B cell (primary cell): ENCODE measurements at regions not wholly inside any gene's neighbourhood (a gene's known extent, or its start where the extent isn't known, plus 50 kb on each side); places are given as distances from the start of the nearest gene placed in this dataset.

ENCODE experiments used
- ATAC-seq: fragments of 200-7000 bp; cut with Tn5 transposase; one replicate; pipeline ENCODE4 v1.10.0; 2021; ENCODE audit warnings: low read depth, mild to moderate bottlenecking, moderate number of reproducible peaks, moderate library complexity
- CTCF ChIA-PET: fragments of 350-600 bp; sonication (Branson Sonifier 250); formaldehyde crosslinking; loops from one replicate; lab custom pipeline; 2021; ENCODE audit warnings: antibody characterized with exemption, inconsistent platforms; lab: Charles Lee
- POLR2A ChIA-PET: fragments of 350-600 bp; sonication (Branson Sonifier 250); formaldehyde crosslinking; loops from one replicate; lab custom pipeline; 2021; ENCODE audit warnings: antibody characterized with exemption; lab: Charles Lee
- DNase-seq: peaks from one replicate; pipeline ENCODE4 v3.0.0; 2013
- H2AFZ ChIP-seq: 2 replicates; pipeline ENCODE4 v1.6.1; 2012; ENCODE audit warnings: mild to moderate bottlenecking, low read depth, low read length; ENCODE audit not compliant: insufficient read depth, poor library complexity, severe bottlenecking
- H3K27ac ChIP-seq, 2 donors: 1 replicate in 1 of 2; 2 replicates in 1 of 2; pipeline ENCODE4 v1.5.1; 2012 to 2013; ENCODE audit warnings: low read length in 2 of 2, mild to moderate bottlenecking in 2 of 2, moderate library complexity in 1 of 2
- H3K27me3 ChIP-seq, 4 experiments: fragments of 200-600 bp in 1 of 4; sonication (generic) in 1 of 4; replicated peaks in 1 of 4; 1 replicate in 2 of 4; 2 replicates in 2 of 4; pipeline versions ENCODE4 v1.6.1 to v1.7.0; 2013 to 2016; ENCODE audit warnings: low read length in 3 of 4, mild to moderate bottlenecking in 2 of 4, mixed read lengths in 1 of 4, moderate library complexity in 1 of 4; ENCODE audit not compliant: insufficient read depth in 4 of 4, control insufficient read depth in 3 of 4; ENCODE audit errors: control extremely low read depth in 1 of 4
- H3K36me3 ChIP-seq, 2 experiments: replicated peaks in 1 of 2; 1 replicate in 1 of 2; 2 replicates in 1 of 2; pipeline versions ENCODE4 v1.6.1 to v1.7.1; 2013; ENCODE audit warnings: low read length in 1 of 2; ENCODE audit not compliant: insufficient read depth in 2 of 2, control insufficient read depth in 1 of 2; ENCODE audit errors: control extremely low read depth in 1 of 2, extremely low read depth in 1 of 2
- H3K4me1 ChIP-seq, 2 donors: fragments of 200-600 bp in 1 of 2; sonication (generic) in 1 of 2; 1 replicate in 1 of 2; 2 replicates in 1 of 2; pipeline versions ENCODE4 v1.5.1 to v1.6.1; 2013 to 2017; ENCODE audit warnings: low read length in 2 of 2; ENCODE audit not compliant: control insufficient read depth in 2 of 2, insufficient read depth in 2 of 2
- H3K4me2 ChIP-seq: replicated peaks from 2 replicates; pipeline ENCODE3; 2012; ENCODE audit warnings: mild to moderate bottlenecking, low read depth, low read length; ENCODE audit not compliant: poor library complexity, severe bottlenecking
- H3K4me3 ChIP-seq, 5 experiments: fragments of 200-600 bp in 1 of 5; sonication (generic) in 1 of 5; 1 replicate in 3 of 5; 2 replicates in 2 of 5; pipeline versions ENCODE4 v1.5.1 to v1.7.0; 2011 to 2016; ENCODE audit warnings: low read length in 4 of 5, mild to moderate bottlenecking in 4 of 5, low read depth in 2 of 5, control low read depth in 1 of 5, moderate library complexity in 1 of 5; ENCODE audit not compliant: insufficient read depth in 1 of 5; ENCODE audit errors: control extremely low read depth in 1 of 5, extremely low read depth in 1 of 5
- H3K79me2 ChIP-seq: fragments of 200-600 bp; sonication (generic); one replicate; pipeline ENCODE4 v1.6.0; 2016; ENCODE audit warnings: low read length; ENCODE audit not compliant: control insufficient read depth, insufficient read depth
- H3K9ac ChIP-seq: fragments of 200-600 bp; sonication (generic); 2 replicates; pipeline ENCODE4 v1.6.1; 2017; ENCODE audit warnings: mild to moderate bottlenecking, low read length, moderate library complexity
- H3K9me3 ChIP-seq, 3 donors: one replicate each; pipeline versions ENCODE4 v1.6.1 to v1.7.1; 2013; ENCODE audit warnings: low read length in 2 of 3; ENCODE audit not compliant: control insufficient read depth in 2 of 3, insufficient read depth in 1 of 3; ENCODE audit errors: control extremely low read depth in 1 of 3
- H4K20me1 ChIP-seq: 2 replicates; pipeline ENCODE4 v1.6.0; 2012; ENCODE audit warnings: mild to moderate bottlenecking, low read length; ENCODE audit not compliant: insufficient read depth, control insufficient read depth, poor library complexity, severe bottlenecking
- H3K27ac Mint-ChIP-seq: one replicate; pipeline ENCODE4 v1.8.0; 2021; ENCODE audit warnings: mixed read lengths
- H3K27me3 Mint-ChIP-seq: one replicate; pipeline ENCODE4 v1.8.0; 2021; ENCODE audit warnings: mixed read lengths
- H3K4me1 Mint-ChIP-seq: one replicate; pipeline ENCODE4 v1.8.0; 2021; ENCODE audit warnings: mixed read lengths
- H3K4me3 Mint-ChIP-seq: one replicate; pipeline ENCODE4 v1.8.0; 2021; ENCODE audit warnings: mixed read lengths
- H3K9me3 Mint-ChIP-seq: one replicate; pipeline ENCODE4 v1.8.0; 2022; ENCODE audit warnings: mixed read lengths; ENCODE audit not compliant: insufficient read depth
- CTCF ChIP-seq: fragments of 200-600 bp; IDR thresholded peaks from one replicate; pipeline ENCODE4 v1.8.0; 2022; ENCODE audit warnings: antibody characterized with exemption, mild to moderate bottlenecking
- EZH2 ChIP-seq: IDR thresholded peaks from 2 replicates; pipeline ENCODE4 v1.6.1; 2012; ENCODE audit warnings: borderline replicate concordance, low read depth, mild to moderate bottlenecking, moderate library complexity, low read length; ENCODE audit not compliant: insufficient read depth, poor library complexity, severe bottlenecking
- WGBS: methylation state at CpG from one replicate; pipeline ENCODE4 v1.1.5; 2013; ENCODE audit warnings: missing lambda C conversion rate; ENCODE audit not compliant: insufficient coverage; 5-methylcytosine and 5-hydroxymethylcytosine counted together
- intact Hi-C: fragments of 100-400 bp; cut with micrococcal nuclease; formaldehyde crosslinking; loops from one replicate; pipeline ENCODE4 v1.10.0; 2022

GRCh38 chrX:125883169-125883568 is 282.9 kb downstream of the DCAF12L2 start:
- Mint-ChIP-seq H3K9me3 (peaks cover 3% of the 10 kb centered on the region), H3K27me3 (no peaks in the 10 kb centered on the region), H3K4me1 (no peaks in the 10 kb centered on the region), H3K4me3 (no peak overlapping the region), H3K27ac (no peak overlapping the region)
- Histone ChIP-seq H3K9ac (no peak overlapping the region), H4K20me1 (no peaks in the 10 kb centered on the region), H3K79me2 (no peaks in the 10 kb centered on the region), H3K4me2 (no peak overlapping the region), H3K27me3 (no peaks in the 10 kb centered on the region), H3K4me3 (no peak overlapping the region), H2AFZ (no peak overlapping the region), H3K4me1 (no peaks in the 10 kb centered on the region), H3K36me3 (no peaks in the 10 kb centered on the region), H3K9me3 (peaks cover 0 to 9% (median 0%) of the 10 kb centered on the region in 3 donors), H3K27ac (no peak overlapping the region)
- DNase-seq (no peak), ATAC-seq (no peak)
- ChIA-PET CTCF (no interaction called here), POLR2A (no interaction called here)
- no peak for TF ChIP-seq CTCF
- no peak for TF ChIP-seq EZH2
- intact Hi-C loops: no loop called here
- WGBS: no CpG with 5 or more reads among the region's 2 CpGs

GRCh38 chrX:125894947-125895346 is 271.1 kb downstream of the DCAF12L2 start:
- H3K27ac ChIP-seq: no peak overlapping the region
- no peak overlapping the region for H3K4me2 ChIP-seq
- no peaks in the 10 kb centered on the region for H3K4me1 Mint-ChIP-seq
- no peak overlapping the region for H3K9ac ChIP-seq
- peaks cover 2% of the 10 kb centered on the region for H3K9me3 Mint-ChIP-seq
- no peaks in the 10 kb centered on the region for H4K20me1 ChIP-seq
- no peak overlapping the region for H2AFZ ChIP-seq
- no peak overlapping the region for H3K27ac Mint-ChIP-seq
- H3K27me3 Mint-ChIP-seq: no peaks in the 10 kb centered on the region
- WGBS: no CpG with 5 or more reads among the region's 4 CpGs
- no peak for ATAC-seq
- H3K4me3 ChIP-seq: no peak overlapping the region
- H3K27me3 ChIP-seq: no peaks in the 10 kb centered on the region
- H3K36me3 ChIP-seq: no peaks in the 10 kb centered on the region
- H3K4me1 ChIP-seq: no peaks in the 10 kb centered on the region
- no peaks in the 10 kb centered on the region for H3K79me2 ChIP-seq
- ChIA-PET POLR2A (no interaction called here), CTCF (no interaction called here)
- intact Hi-C loops: no loop called here
- DNase-seq: no peak
- H3K9me3 ChIP-seq: no peaks in the 10 kb centered on the region
- TF ChIP-seq CTCF (no peak), EZH2 (no peak)
- H3K4me3 Mint-ChIP-seq: no peak overlapping the region
